Nephron (organoid): ENCODE measurements at regions not wholly inside any gene's neighbourhood (a gene's known extent, or its start where the extent isn't known, plus 50 kb on each side); places are given as distances from the start of the nearest gene placed in this dataset.

Experiments
- H3K27ac Mint-ChIP-seq, 3 experiments: 2 replicates each; pipeline ENCODE4 v1.8.0; 2020; ENCODE audit warnings: mixed read lengths in 3 of 3, mild to moderate bottlenecking in 2 of 3, moderate library complexity in 1 of 3
- H3K27me3 Mint-ChIP-seq: 2 replicates; pipeline ENCODE4 v1.8.0; 2021; ENCODE audit warnings: low read depth, mild to moderate bottlenecking, moderate library complexity, mixed read lengths
- H3K36me3 Mint-ChIP-seq: 2 replicates; pipeline ENCODE4 v1.8.0; 2020; ENCODE audit warnings: low read depth, mixed read lengths
- H3K4me1 Mint-ChIP-seq: 2 replicates; pipeline ENCODE4 v1.8.0; 2020; ENCODE audit warnings: mixed read lengths
- H3K4me3 Mint-ChIP-seq, 3 experiments: 2 replicates each; pipeline ENCODE4 v1.8.0; 2020; ENCODE audit warnings: mild to moderate bottlenecking in 3 of 3, mixed read lengths in 3 of 3, moderate library complexity in 2 of 3
- H3K9me3 Mint-ChIP-seq: 2 replicates; pipeline ENCODE4 v1.8.0; 2020; ENCODE audit warnings: mixed read lengths
- TF ChIP-seq, protein P1 (sequence below), 3 experiments: fragments of 200-600 bp; sonication (generic); IDR thresholded peaks; one replicate each; pipeline ENCODE4 v1.5.0; 2021; ENCODE audit warnings: antibody characterized with exemption in 3 of 3; ENCODE audit not compliant: unreplicated experiment in 3 of 3

DNA sequence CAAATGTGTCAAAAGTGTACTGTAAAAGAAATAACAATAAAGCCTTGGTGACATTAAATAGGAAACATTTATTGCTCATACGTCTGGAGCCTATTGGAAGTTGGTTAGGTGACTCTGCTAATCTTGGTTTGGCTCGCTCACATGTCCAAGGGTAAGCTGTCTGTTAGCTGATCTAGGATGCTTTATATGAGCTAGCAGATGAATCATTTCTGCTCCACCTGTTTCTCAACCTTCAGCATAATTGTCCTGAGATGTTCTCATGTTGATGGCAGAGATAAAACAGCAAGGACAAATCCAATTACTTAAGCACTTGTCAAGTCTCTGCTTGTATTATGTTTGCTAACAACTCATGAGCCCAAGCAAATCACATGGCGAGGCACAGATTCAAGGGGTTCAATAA lies 56.0 kb upstream of the CD53 start:
- peaks cover 3% of the 10 kb centered on the region for H3K9me3 Mint-ChIP-seq
- H3K4me1 Mint-ChIP-seq: no peaks in the 10 kb centered on the region
- H3K36me3 Mint-ChIP-seq: no peaks in the 10 kb centered on the region
- H3K27ac Mint-ChIP-seq: no peak overlapping the region
- TF ChIP-seq, protein P1, sequence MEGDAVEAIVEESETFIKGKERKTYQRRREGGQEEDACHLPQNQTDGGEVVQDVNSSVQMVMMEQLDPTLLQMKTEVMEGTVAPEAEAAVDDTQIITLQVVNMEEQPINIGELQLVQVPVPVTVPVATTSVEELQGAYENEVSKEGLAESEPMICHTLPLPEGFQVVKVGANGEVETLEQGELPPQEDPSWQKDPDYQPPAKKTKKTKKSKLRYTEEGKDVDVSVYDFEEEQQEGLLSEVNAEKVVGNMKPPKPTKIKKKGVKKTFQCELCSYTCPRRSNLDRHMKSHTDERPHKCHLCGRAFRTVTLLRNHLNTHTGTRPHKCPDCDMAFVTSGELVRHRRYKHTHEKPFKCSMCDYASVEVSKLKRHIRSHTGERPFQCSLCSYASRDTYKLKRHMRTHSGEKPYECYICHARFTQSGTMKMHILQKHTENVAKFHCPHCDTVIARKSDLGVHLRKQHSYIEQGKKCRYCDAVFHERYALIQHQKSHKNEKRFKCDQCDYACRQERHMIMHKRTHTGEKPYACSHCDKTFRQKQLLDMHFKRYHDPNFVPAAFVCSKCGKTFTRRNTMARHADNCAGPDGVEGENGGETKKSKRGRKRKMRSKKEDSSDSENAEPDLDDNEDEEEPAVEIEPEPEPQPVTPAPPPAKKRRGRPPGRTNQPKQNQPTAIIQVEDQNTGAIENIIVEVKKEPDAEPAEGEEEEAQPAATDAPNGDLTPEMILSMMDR (IDR thresholded peaks at IDR 0.05; ENCODE audit: unreplicated experiment in 3 of 3): no peak
- H3K4me3 Mint-ChIP-seq: no peak overlapping the region
- H3K27me3 Mint-ChIP-seq: no peaks in the 10 kb centered on the region

DNA sequence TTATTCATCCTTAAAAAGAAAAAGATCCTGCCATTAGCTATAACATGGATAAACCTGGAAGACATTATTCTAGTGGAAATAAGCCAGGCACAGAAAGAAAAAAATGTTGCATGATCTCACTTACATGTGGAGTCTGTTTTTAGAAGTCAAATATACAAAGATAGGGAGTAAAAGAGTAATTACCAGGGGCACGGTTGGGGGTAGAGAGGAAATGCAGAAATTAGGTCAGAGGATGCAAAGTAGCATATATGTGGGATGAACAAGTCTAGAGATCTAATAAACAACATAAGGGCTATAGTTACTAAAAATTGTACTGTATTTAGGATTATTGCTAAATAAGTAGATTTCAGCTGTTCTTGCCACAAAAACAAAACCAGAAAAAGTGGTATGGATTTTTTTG lies 61.4 kb upstream of the CD53 start:
- H3K27ac Mint-ChIP-seq: no peak overlapping the region

DNA sequence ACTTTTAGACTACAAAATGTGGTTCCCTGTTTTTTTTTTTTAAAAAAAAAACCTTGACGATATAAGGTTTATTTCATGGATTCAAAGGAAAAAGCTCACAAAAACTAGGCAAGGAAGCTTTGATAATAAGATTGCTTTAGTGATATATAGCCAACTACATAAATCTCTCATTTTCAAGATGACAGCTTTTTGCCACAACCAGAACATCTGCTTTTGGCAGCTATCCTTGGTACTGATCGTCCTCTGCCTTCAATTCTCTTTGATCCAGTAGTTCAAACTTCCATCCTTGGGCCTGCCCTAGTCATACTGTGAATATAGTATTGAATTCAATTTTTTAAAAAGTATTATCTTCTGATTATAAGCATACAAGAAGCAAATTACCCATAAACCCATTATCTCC lies 72.9 kb upstream of the CD53 start:
- TF ChIP-seq, protein P1 (IDR thresholded peaks at IDR 0.05; ENCODE audit: unreplicated experiment in 3 of 3): no peak
- Mint-ChIP-seq H3K27ac (no peak overlapping the region), H3K36me3 (no peaks in the 10 kb centered on the region), H3K9me3 (no peaks in the 10 kb centered on the region), H3K27me3 (peaks cover 7% of the 10 kb centered on the region), H3K4me1 (no peaks in the 10 kb centered on the region), H3K4me3 (no peak overlapping the region)

More for the DNA sequence above, 61.4 kb upstream of the CD53 start:
- Mint-ChIP-seq H3K36me3 (no peaks in the 10 kb centered on the region), H3K4me1 (no peaks in the 10 kb centered on the region), H3K27me3 (no peaks in the 10 kb centered on the region), H3K4me3 (no peak overlapping the region), H3K9me3 (peaks cover 4% of the 10 kb centered on the region)
- TF ChIP-seq, protein P1 (IDR thresholded peaks at IDR 0.05; ENCODE audit: unreplicated experiment in 3 of 3): no peak

DNA sequence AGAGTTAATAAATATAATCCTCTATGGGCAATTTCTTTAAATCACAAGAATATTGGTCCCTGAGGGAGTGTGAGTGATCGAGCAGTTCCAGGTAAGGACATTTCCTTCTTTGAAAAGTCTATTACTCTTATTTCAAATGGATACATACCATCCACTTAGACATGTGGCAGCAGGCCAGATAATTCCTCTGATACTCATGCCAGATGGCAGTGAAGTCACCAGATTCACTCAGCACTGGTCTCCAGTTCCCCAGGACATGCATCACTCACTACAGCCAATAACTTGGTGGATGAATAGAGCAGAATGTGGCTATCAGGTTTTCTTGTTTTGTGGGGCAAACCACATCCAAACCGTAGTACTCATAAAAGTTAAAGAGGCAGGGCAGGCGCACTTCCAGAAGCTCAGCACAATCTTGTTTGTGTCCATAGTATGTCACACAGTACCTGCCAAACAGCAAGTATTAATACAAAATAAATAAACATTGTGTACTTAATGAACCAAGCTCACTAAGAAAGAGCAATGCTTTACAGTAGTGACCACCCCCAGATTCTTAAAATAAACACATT lies 74.2 kb upstream of the CD53 start:
- H3K9me3 Mint-ChIP-seq: no peaks in the 10 kb centered on the region
- H3K4me1 Mint-ChIP-seq: no peaks in the 10 kb centered on the region
- no peaks in the 10 kb centered on the region for H3K36me3 Mint-ChIP-seq
- H3K27me3 Mint-ChIP-seq: peaks cover 7% of the 10 kb centered on the region
- H3K27ac Mint-ChIP-seq: no peak overlapping the region
- TF ChIP-seq, protein P1 (IDR thresholded peaks at IDR 0.05; ENCODE audit: unreplicated experiment in 3 of 3): no peak
- no peak overlapping the region for H3K4me3 Mint-ChIP-seq

DNA sequence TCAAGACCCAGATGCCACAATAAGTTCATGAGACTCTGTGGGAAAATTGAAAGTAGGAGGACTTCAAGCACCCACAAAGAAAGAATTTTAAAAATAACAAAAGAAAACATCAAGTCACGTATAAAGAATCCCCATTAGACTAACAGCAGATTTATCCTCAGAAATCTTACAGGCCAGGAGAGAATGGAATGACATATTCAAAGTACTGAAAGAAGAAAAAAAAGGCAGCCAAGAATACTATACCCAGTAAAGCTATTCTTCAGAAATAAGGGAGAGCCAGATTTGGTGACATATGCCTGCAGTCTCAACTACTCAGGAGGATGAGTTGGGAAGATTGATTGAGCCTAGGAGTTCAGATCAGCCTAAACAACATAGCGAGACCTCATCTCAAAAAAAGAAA lies 84.3 kb upstream of the CD53 start:
- Mint-ChIP-seq H3K9me3 (no peaks in the 10 kb centered on the region), H3K4me1 (no peaks in the 10 kb centered on the region), H3K4me3 (no peak overlapping the region), H3K27me3 (peaks cover 13% of the 10 kb centered on the region), H3K36me3 (no peaks in the 10 kb centered on the region), H3K27ac (no peak overlapping the region)
- TF ChIP-seq, protein P1 (IDR thresholded peaks at IDR 0.05; ENCODE audit: unreplicated experiment in 3 of 3): no peak

DNA sequence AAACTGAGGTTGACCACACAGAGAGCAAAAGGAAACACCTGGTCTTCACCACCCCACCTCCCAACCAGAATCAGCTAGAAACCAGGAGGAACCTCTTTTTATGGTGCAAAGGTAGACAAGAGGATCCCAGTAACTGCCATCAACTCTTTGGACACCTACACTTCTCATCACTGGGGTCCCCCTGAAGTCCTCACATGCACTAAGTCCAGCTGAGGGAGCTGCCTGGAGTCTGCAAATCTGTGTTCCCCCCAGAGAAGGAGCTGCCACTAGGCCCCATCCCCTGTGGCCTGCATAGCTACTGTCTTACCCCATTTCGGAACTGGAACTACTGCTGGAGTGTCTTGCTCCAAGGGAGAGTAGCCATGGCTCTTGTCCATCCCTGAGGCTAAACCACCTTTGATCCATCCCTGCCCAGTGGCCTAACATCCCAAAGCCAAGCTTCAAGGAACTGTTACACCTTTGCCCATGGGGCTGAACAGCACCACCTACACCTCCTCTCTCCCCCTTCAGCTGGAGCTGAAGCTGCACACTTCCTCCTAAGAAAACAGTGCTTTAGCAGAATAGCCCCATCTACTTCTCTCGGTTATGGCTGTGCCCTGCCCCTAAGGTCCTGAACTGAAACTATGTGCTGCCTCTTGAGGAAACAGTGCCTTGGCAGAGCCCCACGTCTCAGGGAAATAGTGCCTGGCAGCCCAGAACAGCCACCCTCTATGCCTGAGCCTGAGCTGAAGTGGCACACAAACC lies 85.4 kb upstream of the CD53 start:
- no peaks in the 10 kb centered on the region for H3K9me3 Mint-ChIP-seq
- peaks cover 13% of the 10 kb centered on the region for H3K27me3 Mint-ChIP-seq
- no peak overlapping the region for H3K27ac Mint-ChIP-seq
- no peak overlapping the region for H3K4me3 Mint-ChIP-seq
- TF ChIP-seq, protein P1 (IDR thresholded peaks at IDR 0.05; ENCODE audit: unreplicated experiment in 3 of 3): no peak
- no peaks in the 10 kb centered on the region for H3K4me1 Mint-ChIP-seq
- H3K36me3 Mint-ChIP-seq: no peaks in the 10 kb centered on the region
